ENCODE measurements at regions not wholly inside any gene's neighbourhood (a gene's known extent, or its start where the extent isn't known, plus 50 kb on each side); places are given as distances from the start of the nearest gene placed in this dataset.

GRCh38 chr17:34710226-34710625, 130.8 kb downstream of the TMEM132E start:
- no peak for TF ChIP-seq CTCF (IDR thresholded peaks at IDR 0.05)
- TF ChIP-seq POLR2A (IDR thresholded peaks at IDR 0.05): no peak

Data from right lobe of liver (tissue), 4 donors.